CD4-positive, alpha-beta T cell (primary cell): ENCODE measurements at regions not wholly inside any gene's neighbourhood (a gene's known extent, or its start where the extent isn't known, plus 50 kb on each side); places are given as distances from the start of the nearest gene placed in this dataset.

Experiments used
- ATAC-seq: fragments of 200-7000 bp; cut with Tn5 transposase; one replicate; pipeline ENCODE4 v1.10.0; 2022; ENCODE audit warnings: mild to moderate bottlenecking; ENCODE audit not compliant: poor library complexity
- CTCF ChIA-PET: fragments of 350-600 bp; sonication (Branson Sonifier 250); formaldehyde crosslinking; loops from one replicate; lab custom pipeline; 2021; ENCODE audit warnings: antibody characterized with exemption, inconsistent platforms; lab: Charles Lee
- POLR2A ChIA-PET: fragments of 350-600 bp; sonication (Branson Sonifier 250); formaldehyde crosslinking; loops from one replicate; lab custom pipeline; 2021; ENCODE audit warnings: antibody characterized with exemption, inconsistent platforms; lab: Charles Lee
- DNase-seq, 14 experiments: peaks; one replicate each; pipeline ENCODE4 v3.0.0-alpha.2; 2013 to 2020; ENCODE audit warnings: mixed read lengths in 2 of 14
- H3K27ac ChIP-seq, 2 donors: one replicate each; pipeline versions ENCODE4 v1.5.1 to v1.7.0; 2013; ENCODE audit warnings: low read length in 2 of 2, low read depth in 1 of 2, mild to moderate bottlenecking in 1 of 2
- H3K27me3 ChIP-seq, 2 experiments: 1 replicate in 1 of 2; 2 replicates in 1 of 2; pipeline versions ENCODE4 v1.6.1 to v1.7.0; 2013; ENCODE audit warnings: low read length in 2 of 2, control low read depth in 1 of 2, mild to moderate bottlenecking in 1 of 2, moderate library complexity in 1 of 2; ENCODE audit not compliant: insufficient read depth in 2 of 2, control insufficient read depth in 1 of 2
- H3K36me3 ChIP-seq: one replicate; pipeline ENCODE4 v1.6.1; 2013; ENCODE audit warnings: low read length, control low read depth; ENCODE audit not compliant: insufficient read depth
- H3K4me1 ChIP-seq: one replicate; pipeline ENCODE4 v1.6.1; 2013; ENCODE audit warnings: low read length, control low read depth; ENCODE audit not compliant: insufficient read depth
- H3K4me3 ChIP-seq: one replicate; pipeline ENCODE4 v1.5.1; 2013; ENCODE audit warnings: mild to moderate bottlenecking, low read length, moderate library complexity
- H3K9me3 ChIP-seq, 2 experiments: 1 replicate in 1 of 2; 2 replicates in 1 of 2; pipeline versions ENCODE4 v1.6.1 to v1.7.0; 2013; ENCODE audit warnings: low read length in 2 of 2, mild to moderate bottlenecking in 2 of 2, control low read depth in 1 of 2, moderate library complexity in 1 of 2; ENCODE audit not compliant: control insufficient read depth in 1 of 2, insufficient read depth in 1 of 2
- H3K27ac Mint-ChIP-seq: one replicate; pipeline ENCODE4 v1.8.0; 2020; ENCODE audit warnings: mixed read lengths
- H3K27me3 Mint-ChIP-seq: one replicate; pipeline ENCODE4 v1.8.0; 2021; ENCODE audit warnings: mixed read lengths
- H3K36me3 Mint-ChIP-seq: one replicate; pipeline ENCODE4 v1.8.0; 2021; ENCODE audit warnings: low read depth, mixed read lengths
- H3K4me1 Mint-ChIP-seq: one replicate; pipeline ENCODE4 v1.8.0; 2021; ENCODE audit warnings: low read depth, mixed read lengths
- H3K4me3 Mint-ChIP-seq: one replicate; pipeline ENCODE4 v1.8.0; 2020; ENCODE audit warnings: mild to moderate bottlenecking, mixed read lengths
- H3K9me3 Mint-ChIP-seq: one replicate; pipeline ENCODE4 v1.8.0; 2020; ENCODE audit warnings: mixed read lengths
- intact Hi-C, 2 experiments: fragments of 100-400 bp; cut with DNase I in 1 of 2; cut with micrococcal nuclease in 1 of 2; formaldehyde crosslinking; loops; one replicate each; pipeline versions ENCODE4 v1.15.1 to v1.9.0; 2023 to 2025; cut with DNase I, micrococcal nuclease
- TF ChIP-seq, protein P1 (sequence below): fragments of 200-600 bp; IDR thresholded peaks from one replicate; pipeline ENCODE4 v1.8.0; 2022; ENCODE audit warnings: antibody characterized with exemption, mild to moderate bottlenecking

DNA sequence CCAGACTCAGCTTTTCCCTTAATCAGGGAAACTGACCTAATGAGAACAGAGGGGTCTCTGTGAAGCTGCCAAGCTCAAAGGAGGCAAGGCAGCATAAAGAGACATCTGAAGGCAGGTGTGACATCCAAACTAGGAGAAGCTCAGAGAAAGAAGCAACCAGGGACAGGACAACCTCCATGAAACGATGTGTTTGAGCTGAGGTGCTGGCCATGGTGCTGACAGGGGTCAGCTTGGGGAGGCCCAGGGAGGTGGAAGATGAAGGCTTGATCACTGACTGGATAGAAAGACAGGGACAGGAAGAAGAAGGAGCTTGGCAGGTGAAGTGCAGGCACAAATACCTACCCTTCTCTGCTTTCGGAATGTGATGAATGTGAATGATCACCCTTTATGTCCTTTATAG lies 179.5 kb upstream of the NSMCE3 start:
- ATAC-seq (no peak), DNase-seq (no peak)
- Histone ChIP-seq H3K36me3 (no peaks in the 10 kb centered on the region), H3K4me1 (peaks cover 10% of the 10 kb centered on the region), H3K9me3 (peaks cover 0 to 7% of the 10 kb centered on the region in 2 experiments), H3K27me3 (no peaks in the 10 kb centered on the region), H3K4me3 (no peak overlapping the region), H3K27ac (no peak overlapping the region)
- Mint-ChIP-seq H3K27me3 (no peaks in the 10 kb centered on the region), H3K9me3 (no peaks in the 10 kb centered on the region), H3K27ac (no peak overlapping the region), H3K36me3 (no peaks in the 10 kb centered on the region), H3K4me1 (peaks cover 18% of the 10 kb centered on the region), H3K4me3 (no peak overlapping the region)
- ChIA-PET CTCF (no interaction called here), POLR2A (no interaction called here)
- intact Hi-C loops = no loop called here
- TF ChIP-seq, protein P1, sequence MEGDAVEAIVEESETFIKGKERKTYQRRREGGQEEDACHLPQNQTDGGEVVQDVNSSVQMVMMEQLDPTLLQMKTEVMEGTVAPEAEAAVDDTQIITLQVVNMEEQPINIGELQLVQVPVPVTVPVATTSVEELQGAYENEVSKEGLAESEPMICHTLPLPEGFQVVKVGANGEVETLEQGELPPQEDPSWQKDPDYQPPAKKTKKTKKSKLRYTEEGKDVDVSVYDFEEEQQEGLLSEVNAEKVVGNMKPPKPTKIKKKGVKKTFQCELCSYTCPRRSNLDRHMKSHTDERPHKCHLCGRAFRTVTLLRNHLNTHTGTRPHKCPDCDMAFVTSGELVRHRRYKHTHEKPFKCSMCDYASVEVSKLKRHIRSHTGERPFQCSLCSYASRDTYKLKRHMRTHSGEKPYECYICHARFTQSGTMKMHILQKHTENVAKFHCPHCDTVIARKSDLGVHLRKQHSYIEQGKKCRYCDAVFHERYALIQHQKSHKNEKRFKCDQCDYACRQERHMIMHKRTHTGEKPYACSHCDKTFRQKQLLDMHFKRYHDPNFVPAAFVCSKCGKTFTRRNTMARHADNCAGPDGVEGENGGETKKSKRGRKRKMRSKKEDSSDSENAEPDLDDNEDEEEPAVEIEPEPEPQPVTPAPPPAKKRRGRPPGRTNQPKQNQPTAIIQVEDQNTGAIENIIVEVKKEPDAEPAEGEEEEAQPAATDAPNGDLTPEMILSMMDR = no peak

DNA sequence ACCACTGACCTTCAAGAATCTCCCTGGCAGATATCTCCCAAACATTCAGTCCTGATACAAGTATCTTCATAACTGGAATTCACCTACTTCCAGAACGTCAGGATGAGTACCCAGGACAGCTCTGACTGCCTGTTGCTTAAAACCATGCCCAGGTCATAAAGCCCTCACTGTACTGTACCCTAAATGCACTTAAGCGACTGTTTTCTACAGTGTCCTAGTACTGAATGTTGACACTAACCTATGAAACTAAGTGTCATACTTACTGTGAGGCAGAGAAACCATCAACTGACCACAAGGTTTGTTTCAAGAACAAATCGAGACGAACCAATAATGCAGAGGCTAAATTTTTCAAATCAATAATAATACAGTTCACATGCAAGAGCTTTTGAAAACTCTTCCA lies 178.7 kb upstream of the NSMCE3 start:
- intact Hi-C loops = no loop called here
- Mint-ChIP-seq H3K36me3 (no peaks in the 10 kb centered on the region), H3K4me1 (peaks cover 10% of the 10 kb centered on the region), H3K4me3 (no peak overlapping the region), H3K27ac (no peak overlapping the region), H3K27me3 (no peaks in the 10 kb centered on the region), H3K9me3 (no peaks in the 10 kb centered on the region)
- ATAC-seq = no peak
- no peak for DNase-seq
- ChIA-PET CTCF (no interaction called here), POLR2A (no interaction called here)
- Histone ChIP-seq H3K4me1 (peaks cover 9% of the 10 kb centered on the region), H3K27ac (no peak overlapping the region), H3K36me3 (no peaks in the 10 kb centered on the region), H3K27me3 (no peaks in the 10 kb centered on the region), H3K9me3 (peaks cover 0 to 7% of the 10 kb centered on the region in 2 experiments), H3K4me3 (no peak overlapping the region)
- TF ChIP-seq, protein P1 = no peak

DNA sequence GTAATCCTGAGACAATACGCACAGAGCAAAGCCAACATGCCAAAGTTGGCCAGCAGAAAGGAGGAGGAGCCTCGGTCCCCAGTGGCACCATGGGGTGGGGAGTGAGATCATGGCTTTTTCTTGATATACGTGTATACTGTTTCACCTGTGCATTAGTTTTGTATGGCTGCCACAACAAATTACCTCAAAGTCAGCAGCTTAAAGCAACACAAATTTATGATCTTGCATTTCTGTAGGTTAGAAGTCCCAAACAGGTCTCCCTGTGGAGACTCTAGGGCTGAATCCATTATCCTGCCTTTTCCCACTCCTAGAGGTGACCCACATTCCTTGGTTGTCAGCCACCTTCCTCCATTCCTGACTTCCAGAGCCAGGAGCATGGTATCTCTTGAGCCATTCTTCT lies 176.9 kb upstream of the NSMCE3 start:
- Mint-ChIP-seq H3K4me1 (no peaks in the 10 kb centered on the region), H3K27ac (no peak overlapping the region), H3K9me3 (no peaks in the 10 kb centered on the region), H3K4me3 (no peak overlapping the region), H3K36me3 (no peaks in the 10 kb centered on the region), H3K27me3 (peaks cover 4% of the 10 kb centered on the region)
- H3K4me1 ChIP-seq = no peaks in the 10 kb centered on the region
- no peaks in the 10 kb centered on the region for H3K27me3 ChIP-seq
- H3K4me3 ChIP-seq = no peak overlapping the region
- no peak for DNase-seq
- H3K36me3 ChIP-seq = no peaks in the 10 kb centered on the region
- ChIA-PET CTCF (no interaction called here), POLR2A (no interaction called here)
- no peak overlapping the region for H3K27ac ChIP-seq
- TF ChIP-seq, protein P1 = no peak
- intact Hi-C loops = no loop called here
- peaks cover 0 to 6% of the 10 kb centered on the region in 2 experiments for H3K9me3 ChIP-seq
- no peak for ATAC-seq
